NCI-H82 treated with DMSO at 0.1 percent for 48 hours (cell line): ENCODE measurements at regions not wholly inside any gene's neighbourhood (a gene's known extent, or its start where the extent isn't known, plus 50 kb on each side); places are given as distances from the start of the nearest gene placed in this dataset.
"Not testable (repeated sequence)": the region's sequence is repeated elsewhere in the genome, so short reads cannot be mapped to it uniquely, and the experiment has no call there.

Experiments used
- DNase-seq: peaks from one replicate; lab custom pipeline; 2025; ENCODE audit not compliant: unreplicated experiment; lab: John Stamatoyannopoulos, UW

DNA sequence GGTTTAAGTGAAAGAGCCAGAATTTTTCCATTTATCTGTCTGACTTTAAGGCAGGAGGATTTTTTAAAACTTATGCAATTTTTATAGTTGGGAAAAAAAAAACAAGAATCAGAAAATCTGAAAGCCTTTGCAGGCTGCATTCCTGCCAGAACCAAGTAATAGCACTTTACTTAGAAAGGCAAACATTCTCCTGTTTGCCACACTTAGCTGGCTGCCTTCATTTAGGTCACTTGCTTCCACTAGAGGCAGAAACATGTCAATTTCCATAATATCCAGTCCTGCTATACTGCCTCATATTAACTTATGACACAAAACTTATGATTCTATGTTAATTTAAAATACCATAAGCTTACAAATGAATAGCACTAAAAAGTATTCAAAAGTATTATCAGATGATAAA is 425.8 kb downstream of the FRK start:
- DNase-seq = no peak

DNA sequence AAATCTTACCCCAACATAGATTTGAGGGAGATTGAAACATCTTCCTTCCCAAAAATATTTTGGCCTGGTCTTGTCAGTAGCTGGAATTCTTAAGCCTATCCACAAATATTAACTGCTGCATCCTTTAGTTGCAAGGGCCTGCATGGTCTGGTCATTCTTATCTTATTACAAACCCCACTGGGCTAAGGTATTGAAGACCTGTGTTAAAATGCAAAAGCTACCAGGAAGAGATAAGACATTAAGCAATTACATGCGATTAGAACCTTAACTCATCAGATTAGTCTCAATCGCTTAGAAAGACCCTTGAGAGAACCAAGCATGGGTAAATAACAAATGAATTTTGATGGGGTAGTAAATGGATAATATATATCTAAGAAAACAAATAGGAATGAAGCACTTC is 426.6 kb downstream of the FRK start:
- peak; percentile 51 for DNase-seq

DNA sequence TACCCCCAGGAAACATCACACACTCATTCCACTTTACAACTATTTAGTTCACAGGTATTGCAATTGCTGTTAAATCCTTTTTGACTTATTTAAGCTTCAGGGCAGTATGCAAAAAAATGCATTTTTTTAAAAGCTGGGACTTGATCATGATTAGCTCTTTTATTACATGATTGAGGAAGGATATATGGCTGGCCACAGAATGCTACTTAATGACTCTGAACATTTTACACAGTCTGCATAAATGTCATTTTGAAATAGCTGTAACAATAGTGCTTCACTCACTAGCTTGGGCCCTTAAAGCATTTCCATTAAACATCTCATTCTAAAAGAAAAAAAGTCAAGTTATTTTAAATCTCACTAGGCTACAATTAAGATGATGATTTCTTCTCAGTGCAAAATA is 429.7 kb downstream of the FRK start:
- no peak for DNase-seq

DNA sequence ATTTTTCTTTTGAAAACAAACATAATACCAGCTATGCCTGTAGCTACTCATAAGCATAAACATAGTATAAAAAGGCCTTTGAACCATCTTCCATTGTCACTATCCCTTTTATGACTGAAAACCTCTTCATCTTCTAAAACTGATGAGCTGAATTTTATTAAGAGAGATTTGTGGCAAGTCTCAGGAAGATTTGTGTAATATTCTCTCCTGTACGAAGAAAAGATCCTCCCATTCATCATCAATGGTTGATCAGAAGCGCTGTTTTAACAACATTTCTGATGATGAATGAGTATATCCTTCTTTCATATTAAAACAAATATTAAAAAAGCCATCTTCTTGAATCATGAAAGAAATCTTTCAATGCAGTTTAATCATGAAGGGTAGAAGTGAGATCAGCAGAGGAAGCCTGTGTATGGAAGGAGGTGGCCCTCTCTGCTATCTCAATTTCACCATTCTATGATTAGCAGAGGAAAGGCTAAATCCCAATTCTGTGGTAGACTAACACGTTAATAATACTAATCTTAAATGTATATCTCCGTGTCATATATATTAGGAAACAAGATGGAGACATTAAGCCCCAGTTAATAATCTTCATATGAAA is 430.2 kb downstream of the FRK start:
- no peak for DNase-seq

DNA sequence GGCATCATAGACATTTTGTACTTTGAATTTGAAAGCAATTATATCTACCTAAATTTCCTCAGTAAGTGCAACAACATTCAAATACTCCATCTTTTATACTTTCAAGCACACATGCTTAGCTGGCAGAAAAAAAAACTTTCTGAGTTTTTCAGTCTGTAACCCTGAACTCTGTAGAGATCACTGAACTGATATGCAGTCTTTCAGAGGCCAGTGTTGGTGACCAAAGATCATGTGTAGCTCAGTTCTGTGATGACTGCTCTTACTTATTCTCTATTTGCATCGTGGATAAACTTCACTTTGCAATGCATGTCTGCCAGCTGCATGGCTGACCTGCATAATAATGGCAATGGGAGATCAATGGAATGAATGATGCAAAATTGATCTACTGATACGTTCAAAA is 431.3 kb downstream of the FRK start:
- no peak for DNase-seq

DNA sequence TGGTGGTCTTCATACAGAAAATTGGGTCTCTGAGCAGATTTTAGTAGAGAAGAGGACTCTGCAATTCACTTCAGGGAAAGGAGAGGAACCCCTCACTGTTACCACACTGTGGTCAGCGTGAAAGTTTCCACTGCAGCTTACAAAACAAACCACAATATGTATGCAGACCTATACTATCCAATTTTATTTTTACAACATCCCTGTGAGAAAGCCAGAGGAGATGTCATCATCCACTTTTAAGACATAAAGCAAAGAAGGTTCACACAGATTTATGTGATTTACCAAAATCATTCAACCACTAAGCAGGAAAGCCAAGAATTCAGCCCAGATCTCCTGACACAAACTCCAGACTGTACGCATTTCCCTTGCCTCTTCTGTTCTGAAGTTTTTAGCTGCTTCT is 442.4 kb downstream of the FRK start:
- DNase-seq = no peak

DNA sequence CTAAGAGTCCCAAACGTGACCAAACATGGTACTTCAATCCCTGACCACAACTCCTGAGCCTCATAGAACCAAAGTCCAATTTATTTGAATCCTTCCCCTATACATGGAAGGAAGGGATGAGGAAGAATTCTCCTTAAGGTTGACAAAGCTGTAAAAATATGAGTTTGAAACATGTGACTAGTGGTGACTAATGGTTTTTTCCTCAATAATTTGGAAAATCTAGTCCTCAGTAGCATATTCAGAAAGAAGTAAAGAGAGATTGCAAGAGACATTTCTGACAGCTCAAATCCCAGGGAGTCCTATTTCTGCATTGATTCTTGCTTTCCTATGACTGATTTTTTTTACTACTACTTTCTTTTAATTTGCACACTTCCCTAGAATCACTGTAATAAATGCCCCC is 443.7 kb downstream of the FRK start:
- no peak for DNase-seq

DNA sequence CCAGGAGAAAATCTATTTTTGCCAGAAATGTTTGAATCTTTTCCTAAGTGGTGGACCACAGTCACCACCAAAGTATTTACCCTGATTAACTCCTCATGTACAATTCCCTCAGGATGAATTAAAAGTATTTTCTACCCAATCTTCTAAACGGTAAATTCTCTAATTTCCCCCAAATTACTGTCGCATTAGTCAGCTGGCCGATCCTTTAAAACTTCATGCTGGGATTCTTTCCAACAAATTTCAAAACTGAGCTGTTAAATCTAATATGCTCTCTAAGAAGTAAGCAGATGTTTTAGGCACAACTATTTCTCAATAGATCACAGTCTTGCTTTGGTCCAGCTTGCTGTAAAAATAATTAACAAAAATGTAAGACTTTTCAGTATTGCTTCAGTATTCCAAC is 447.2 kb downstream of the FRK start:
- DNase-seq = no peak

DNA sequence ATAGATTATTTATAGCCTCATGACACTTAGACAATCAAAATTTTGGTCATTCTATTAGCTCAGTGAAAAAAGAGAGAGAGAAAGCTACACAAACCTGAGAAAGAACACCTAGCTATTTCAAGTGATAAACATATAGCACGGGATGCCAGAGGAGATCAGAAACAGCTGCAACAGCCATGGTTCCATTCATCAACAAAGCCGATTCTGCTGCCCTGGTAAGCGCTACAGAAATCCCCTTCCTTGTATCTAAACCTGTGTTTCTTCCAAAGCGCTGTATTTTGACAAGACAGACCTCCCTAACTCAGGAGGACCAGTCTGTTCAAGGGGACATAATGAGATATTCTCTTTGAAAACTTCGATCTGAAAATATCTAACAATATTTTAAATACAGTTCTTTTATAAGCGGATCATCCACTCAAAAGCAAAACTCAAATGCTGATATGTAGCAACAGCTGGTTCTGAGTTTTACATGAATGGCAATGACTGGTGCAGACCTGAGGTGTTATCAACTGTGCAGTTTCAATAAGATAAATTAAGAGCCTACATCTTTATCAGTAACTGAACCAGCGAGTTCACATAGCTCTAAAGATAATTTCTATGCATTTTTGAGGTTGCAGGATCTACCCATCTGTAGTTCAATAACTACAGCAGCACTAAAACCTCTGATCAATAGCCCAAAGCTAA is 447.8 kb downstream of the FRK start:
- no peak for DNase-seq

DNA sequence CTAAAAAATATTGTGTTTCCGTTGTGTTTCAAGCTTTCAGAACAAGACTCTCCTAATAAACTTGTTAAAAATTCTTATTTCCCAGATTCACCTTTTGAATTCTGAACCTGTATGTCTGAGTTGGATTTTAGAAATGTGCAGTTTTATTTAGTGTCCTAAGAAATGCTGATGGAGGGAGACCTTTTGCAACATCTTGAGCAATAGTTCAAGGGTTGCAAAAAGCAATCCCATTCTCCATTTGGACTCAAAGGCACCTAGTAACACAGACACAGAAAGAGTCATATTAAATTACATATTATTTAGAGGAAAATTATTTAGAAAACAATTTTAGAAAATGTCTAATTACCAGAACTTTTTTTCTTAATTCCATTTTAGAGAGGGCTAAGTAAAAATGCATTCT is 448.5 kb downstream of the FRK start:
- no peak for DNase-seq

DNA sequence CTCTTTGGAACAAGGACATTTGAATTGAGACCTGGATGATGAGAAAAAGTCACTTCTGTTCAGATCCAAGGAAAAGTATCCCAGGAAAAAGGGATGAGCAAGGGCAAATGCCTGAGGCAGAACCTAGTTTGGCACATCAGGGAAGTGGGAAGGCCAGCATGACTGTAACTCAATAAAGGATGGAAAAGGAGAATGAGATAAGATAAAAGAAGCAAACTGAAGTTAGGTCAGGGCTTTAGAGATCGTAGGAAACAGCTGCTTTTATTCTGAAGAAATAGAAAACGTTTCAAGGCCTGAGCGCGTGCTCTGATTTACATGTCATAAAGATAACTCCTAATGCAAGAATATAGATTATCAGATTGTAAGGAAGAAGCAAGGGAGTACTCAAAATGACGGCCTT is 450.0 kb downstream of the FRK start:
- DNase-seq = no peak

DNA sequence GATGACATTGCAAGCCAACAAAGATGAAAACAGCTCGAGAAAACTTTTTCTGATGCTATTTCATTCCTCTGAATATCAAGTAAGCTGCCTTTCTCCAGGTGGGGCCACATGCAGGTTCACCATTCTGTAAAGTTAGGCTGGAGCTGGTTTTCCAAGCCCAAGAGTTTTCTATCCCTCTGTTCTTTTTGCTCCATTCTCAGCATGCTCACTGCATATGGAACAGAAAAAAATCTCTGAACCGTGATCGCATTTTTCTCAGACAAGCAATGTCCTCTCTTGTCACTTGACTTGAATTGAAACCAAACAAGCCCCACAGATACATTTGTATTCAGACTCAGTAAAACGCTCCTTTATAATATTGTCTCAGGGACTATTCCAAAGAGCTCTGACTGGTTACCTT is 451.6 kb downstream of the FRK start:
- no peak for DNase-seq

DNA sequence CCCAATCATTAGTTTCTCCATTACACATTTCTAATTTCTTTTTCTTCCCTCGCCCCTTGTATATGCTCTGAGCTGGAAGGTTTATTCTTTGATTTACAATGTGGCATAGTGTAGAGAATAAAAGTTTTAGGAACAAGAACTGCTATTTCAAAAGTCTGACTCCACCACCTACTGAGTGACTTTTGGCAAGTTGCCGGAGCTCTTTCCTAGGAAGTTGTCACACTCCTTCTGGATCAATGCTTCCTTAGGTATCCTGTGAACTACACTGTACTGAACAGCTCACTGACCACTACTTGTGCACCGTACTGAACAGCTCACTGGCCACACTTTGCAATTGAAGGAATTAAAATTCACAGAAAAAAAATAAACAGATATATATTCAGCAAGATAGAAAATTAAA is 458.2 kb downstream of the FRK start:
- no peak for DNase-seq

DNA sequence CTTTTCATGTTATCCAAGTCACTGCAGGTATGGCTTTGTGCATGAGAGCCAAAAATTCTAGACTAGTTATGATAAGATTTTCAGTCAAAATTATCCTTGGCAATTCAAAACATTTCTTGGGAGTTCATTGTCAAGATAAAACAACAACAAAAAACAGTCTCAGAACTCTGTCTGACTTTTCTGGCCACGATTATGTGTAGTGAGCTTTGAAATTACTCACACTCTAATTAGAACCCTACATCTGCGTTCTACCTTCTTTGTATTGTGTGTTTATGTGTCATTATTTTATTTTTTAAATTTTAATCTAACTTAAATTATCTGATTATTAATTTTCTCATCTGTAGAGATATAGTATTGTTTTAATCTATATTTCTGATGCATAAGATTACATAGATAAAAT is 459.2 kb downstream of the FRK start:
- DNase-seq = no peak

DNA sequence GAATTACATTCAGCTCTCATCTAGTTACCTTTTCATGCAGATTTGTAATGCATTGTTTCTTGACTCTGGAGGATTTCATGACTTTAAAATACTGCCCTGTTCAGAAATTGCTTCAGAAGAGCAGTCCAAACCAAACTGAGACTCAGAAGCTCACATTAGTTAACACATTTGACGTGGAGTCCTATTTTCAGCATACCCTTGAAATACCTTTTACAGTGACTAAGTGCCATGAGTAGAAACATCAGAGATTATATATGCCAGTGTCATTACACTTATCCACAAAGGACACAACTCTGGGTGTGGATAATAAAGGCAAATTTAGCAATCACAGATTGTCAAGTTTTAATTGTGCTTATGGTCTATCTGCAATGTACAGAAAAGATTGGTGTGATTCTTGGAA is 459.6 kb downstream of the FRK start:
- no peak for DNase-seq

DNA sequence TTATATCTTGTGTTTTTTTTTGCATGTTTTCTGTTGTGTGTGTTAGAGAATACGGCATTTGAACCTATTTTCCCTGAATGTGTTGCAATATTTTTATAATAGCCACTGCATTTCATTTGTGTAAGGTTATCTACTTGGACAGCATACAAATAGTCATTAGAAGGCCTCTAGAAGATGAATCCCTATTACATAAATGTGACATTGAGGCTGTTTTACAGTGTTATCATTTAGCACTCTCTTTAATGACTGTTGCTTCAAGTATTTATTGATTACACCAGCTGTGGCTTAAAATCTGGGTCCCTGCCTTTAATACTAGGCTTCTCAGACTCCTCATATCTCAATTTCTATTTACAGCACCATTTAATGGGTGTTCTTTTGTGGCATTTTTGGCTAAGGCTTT is 465.8 kb downstream of the FRK start:
- DNase-seq = no peak

DNA sequence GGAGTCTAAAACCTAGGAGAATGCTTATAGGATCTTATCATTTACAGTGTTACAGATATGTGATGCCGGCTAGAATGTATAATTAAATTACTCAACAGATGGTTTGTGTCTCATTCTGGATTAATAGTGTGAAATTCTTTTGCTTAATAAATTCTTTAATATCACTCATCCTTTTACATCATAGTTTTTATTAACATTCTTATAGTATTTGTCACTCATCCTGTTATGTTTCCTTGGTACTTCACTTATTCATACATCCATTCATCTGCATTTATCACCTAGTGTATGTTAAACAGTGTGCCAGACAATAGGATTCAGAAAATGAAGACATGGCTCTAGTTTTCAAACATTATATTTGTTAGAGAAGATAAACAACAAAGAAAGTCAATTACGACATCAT is 468.7 kb downstream of the FRK start:
- DNase-seq = no peak

DNA sequence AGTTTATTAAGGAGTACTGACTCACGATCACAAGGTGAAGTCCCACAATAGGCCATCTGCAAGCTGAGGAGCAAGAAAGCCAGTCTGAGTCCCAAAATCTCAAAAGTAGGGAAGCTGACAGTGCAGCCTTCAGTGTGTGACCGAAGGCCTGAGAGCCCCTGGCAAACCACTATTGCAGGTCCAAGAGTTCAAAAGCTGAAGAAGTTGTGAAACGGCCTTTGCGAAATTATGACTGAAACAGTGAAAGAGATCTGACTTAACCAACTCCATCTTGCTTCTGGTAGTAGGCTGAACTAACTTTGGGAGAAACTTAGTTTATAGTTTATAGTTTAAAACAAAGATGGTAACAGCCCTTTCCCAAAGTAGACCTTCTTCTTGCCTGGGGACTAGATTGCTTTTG is 471.6 kb downstream of the FRK start:
- DNase-seq = not testable (repeated sequence)

DNA sequence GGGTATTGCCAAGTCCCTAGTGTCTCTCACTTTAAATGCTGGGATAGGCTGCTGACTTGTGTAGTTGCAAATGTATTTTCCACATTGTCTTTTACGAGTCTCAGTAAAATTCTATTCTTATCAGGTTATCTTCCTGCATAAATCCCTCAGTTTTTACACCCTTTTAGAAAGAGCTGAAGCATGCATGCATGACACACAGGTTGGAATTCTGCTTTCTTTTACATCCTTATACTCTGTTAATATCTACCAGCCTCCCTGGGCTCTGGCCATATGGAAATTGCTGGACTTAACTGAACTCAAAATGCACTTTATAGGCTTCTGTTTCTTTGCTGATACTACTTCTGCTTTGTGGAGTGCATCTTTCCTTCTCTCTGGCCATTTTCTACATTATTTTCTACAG is 477.4 kb downstream of the FRK start:
- DNase-seq = no peak

DNA sequence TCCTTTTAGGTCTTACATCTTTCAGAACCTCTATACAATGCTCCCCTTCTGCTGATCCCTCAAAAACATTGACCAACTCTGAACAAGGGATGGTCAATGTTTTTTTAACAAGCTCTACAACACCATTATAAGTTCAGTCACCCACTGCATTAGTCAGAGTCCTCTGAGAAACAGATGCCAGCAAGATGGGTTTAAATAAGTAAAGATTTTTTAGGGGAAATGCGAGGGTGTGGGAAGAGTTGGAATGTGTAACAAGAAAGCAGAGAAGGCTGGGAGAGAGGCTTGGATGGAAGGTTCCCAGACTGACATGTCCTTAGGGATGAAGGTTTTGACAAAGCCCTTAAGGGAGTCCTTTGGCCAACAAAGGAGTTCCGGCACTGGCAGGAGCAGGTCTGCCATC is 478.3 kb downstream of the FRK start:
- DNase-seq = no peak

DNA sequence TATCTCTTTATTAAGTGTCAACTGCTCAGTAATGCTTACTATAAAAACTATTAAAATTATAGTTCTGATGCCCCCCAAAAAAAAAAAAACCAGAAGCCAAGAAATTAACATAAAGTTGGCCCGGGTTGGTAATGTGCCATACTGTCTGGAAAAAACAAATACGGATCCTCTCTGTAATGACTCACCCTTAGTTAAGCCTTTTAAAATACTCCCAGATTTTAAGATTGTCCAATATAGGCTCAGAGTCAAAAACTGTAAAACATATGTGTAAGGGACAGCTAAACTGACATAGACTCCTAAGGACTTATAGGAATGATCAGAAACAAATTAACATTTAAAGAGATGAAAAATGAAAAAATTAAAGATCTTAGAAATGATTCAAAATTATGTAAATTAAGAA is 481.1 kb downstream of the FRK start:
- not testable (repeated sequence) for DNase-seq

DNA sequence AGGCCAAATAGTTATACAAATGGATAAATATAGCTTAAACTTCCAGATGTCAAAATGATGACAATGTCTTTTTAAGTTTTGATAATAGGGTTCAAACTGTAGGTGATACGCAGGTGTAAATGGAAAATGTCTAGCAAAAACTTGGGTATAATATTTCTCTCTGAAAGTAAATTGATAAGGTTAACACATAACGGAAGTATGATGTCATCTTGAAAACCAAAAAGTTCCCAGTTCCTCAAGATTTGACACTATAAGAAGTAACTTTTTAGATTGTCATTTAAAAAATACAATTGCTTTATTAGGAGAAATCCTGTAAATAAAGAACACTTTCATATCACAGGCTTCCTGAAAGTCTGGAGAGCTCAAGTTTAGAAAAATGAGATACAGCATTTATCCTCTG is 483.4 kb downstream of the FRK start:
- no peak for DNase-seq

DNA sequence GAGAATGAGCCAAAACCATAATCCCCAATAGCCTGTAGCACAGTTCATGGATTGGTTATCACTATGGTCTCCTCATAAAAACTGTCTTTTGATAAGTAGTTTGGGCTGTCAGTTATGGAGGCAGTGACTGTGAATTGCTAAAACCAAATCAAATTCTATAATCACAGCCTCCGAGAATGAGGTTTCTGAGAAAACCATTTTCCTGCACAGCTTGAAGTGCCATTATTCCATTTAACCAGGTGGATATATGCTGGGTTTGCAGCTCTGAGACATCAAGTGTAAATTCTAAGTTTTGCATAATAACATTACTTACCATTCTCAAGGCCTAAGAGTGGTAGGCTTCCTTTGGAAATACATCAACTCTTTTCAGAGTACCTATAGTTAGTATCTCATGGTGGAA is 485.4 kb downstream of the FRK start:
- no peak for DNase-seq
